ENCODE measurements at regions not wholly inside any gene's neighbourhood (a gene's known extent, or its start where the extent isn't known, plus 50 kb on each side); places are given as distances from the start of the nearest gene placed in this dataset.
"Not testable (repeated sequence)": the region's sequence is repeated elsewhere in the genome, so short reads cannot be mapped to it uniquely, and the experiment has no call there.

DNA sequence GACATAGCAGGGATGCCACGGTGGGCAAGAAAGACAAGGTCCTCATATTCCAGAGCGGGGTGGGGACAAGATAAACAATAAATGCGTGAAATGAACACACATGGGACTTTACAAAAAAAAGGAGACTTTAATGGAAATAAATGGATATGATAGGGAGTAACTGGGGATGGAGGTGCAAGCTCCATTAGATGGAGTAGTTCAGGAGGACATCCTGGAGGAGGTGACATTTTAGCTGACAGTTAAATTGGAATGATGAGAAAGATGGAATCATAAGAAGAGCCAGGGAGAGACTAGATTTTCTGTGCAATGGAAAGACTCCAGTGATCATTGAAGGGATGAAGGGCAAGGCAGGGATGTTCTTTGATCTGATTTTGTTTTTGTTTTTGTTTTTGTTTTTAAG is 83.6 kb upstream of the MYL10 start:
- no peak for DNase-seq

DNA sequence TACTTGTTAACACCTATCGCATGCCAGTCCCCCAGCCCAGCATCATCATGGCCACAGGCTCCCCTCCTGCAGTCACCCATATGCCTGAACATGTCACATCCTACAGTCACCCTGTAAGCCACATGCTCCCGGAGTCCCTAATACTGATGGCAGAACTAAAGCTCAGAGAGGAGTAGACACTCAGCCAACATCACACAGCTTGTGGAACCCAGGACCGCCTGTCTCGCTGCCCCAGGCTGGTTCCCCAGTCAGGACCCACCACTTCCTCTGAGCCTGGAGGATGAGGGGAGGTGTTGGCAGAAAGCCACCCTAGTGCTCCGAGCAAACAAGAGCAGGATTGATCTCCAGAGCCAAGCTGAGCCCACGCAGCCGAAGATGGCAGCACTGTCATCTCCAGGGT is 85.0 kb upstream of the MYL10 start:
- DNase-seq, result no peak

DNA sequence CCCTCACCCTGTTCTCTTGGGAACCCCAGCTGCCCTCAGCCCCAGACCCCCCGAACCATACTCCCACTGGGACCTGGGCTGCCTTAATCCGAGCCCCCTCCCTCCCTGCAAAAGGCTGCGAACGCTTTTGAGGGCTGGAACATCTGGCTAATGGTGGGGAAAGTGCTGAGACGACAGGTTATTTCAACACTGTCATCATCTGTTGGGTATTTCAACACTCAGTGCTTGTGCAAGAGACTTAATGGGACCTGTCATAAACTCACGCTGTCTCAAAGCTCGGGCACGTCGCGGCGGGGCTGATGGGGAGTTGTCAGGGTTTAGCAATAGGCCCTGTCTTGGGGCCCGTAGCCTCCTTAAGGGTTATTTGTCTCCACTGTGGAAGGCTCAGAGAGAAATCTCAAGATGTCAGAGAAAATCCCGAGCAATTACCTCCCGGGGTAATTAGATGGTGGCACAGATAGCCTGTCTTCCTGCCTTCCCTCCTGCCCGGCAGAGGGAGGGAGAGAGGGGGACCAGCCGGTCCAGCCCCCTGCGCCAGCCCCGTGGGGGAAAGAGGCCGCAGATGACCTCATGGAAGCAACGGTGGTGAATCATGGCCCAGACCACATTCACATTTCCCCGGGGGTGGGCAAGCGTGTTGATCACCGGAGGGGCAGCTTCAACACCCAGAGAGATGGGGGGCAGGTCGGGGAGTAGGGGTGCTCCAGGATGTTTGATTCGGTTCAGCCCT is 88.7 kb upstream of the MYL10 start:
- no peak for DNase-seq

DNA sequence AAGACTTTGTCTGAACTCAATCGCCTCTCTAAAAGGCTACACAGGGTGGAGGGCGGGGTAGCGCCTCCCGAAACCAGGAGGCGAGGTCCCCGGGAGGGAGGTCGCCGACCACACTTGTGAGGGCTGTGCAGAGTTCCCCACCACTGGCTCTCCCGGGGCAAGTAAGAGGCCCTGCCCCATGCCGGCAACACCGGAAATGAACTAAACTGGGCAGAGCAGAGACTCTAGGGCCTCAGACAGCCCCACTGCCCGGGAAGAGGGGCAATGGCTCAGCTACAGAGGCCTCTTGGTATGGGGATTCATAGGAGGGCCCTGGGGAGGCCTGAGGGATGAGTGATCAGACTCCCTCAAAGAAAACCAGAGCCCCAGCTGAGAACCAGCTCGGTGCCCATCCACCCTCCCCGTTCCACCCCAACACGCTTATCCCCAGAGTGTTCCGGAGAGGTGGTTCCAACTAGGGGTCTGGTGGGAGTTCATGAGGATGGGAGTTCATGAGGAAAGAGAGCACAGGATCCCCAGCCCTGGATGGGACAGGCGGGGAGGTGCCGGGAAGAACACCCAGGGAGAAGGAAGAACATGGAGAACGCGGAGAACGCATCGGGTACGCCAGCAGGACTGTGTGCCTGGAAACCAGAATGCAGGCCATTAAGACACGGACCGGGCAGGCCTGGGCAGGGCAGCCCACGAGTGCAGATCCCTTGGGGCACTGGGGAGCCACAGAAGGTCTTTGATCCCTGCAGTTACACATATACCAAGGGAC is 89.4 kb upstream of the MYL10 start:
- DNase-seq, result no peak

DNA sequence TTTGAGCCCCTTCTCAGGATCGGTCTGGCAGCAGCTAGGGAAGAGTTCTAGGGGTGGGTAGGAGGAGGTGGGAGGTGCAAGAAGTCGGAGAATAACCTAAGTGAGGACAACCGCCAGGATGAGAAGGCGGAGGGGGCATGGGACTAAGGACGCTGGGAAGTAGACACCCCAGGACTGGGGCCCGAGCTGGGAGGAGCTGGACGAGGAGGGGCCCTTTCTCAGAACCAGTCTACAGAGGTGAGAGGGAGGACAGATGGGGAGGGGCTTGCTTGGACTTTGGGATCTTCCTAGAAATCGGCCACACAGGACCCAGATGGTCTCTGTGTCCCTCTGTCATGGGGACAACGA is 90.0 kb upstream of the MYL10 start:
- no peak for DNase-seq

DNA sequence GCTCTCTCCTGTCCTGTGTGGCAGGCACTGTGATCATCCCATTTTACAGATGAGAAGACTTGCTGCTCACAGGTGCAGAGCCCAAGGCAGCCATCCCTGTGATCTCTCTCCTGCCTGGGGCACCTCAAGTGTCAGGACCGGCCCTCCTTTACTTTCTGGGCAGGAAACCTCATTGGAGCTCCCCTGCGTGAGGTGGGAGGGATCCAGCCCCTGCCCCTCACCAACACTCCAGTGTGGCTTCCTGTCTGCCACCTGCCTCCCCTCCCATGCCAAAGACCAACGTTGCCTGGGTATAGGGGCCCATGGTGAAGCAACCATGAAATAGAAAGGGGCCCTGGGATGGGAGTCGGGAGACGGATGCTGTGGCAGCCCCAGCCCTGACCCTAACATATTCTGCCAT is 91.2 kb upstream of the MYL10 start:
- DNase-seq, result no peak

DNA sequence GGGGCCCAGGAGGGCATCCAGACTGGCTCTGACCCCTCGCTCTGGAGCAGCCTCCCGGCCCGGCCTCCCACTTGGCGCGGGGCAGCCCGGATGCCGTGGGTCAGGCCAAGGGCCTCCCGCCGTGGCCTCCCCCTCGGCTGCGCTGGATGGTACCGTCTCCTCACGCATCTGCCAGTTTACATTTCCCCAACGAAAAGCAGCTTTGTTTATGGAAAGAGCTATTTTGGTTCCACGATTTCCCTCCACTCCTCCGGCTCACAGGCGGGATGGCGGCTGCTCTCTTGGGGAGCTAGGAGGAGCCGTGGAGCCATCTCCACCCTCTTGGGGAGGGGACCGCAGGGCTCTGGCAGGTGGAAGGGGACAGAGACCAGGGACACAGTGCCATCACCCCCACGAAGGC is 93.2 kb upstream of the MYL10 start:
- DNase-seq, result no peak

DNA sequence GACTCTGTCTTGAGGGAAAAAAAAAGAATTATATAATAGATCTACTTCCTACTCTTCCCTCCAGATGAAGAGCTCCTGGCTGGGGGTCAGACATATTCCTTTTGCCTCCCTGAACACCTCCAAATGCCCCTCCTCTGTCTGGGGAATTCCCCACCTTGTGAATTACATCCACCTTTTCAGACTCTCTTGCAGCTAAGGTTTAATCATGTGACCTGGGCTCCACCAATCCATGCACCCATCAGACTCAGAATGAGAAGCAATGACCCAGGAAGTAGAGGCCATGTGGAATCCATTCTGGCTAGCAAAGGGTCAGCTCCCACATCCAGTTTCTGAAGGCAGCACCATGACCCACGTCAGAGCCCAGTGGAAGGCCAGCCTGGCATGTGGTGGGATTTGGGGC is 93.6 kb upstream of the CUX1 start:
- DNase-seq, result no peak

DNA sequence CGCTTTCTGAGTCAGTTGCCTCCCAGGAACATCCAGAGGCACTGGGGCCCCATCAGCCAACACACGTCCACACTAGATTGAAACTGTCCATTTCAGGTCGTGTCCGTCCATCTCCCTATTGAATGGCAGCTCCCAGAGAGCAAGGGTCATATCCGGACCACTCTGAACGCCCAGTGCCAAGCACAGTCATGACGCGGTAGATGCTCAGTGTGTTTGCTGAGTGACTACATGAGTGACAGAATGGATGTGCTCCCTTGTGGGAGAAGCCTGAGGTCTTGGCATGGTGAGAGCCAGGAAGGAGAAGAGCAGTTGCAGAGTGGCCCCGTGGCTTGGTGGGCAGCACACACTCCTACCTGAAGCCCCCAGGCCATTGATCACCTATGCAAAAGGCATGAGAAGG is 92.5 kb upstream of the CUX1 start:
- no peak for DNase-seq

DNA sequence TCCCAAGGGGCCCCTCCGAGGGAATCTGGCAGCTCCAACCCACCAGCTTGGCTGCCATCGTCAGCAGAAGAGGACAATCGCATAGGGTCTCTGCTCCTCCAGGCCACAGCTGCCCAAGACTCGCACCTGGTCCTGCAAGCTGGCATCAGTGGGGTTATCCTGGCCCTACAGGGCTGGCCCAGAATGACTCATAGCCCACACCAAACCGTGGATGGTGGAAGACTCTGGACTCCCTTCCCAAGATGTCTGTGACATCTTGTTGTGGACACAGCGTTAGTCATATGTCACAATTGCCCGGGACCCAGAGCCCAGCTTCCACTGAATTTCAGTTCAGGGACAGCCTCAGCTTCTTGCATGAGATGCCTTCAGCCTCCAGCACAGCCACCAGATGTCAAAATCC is 91.5 kb upstream of the CUX1 start:
- DNase-seq, result no peak

DNA sequence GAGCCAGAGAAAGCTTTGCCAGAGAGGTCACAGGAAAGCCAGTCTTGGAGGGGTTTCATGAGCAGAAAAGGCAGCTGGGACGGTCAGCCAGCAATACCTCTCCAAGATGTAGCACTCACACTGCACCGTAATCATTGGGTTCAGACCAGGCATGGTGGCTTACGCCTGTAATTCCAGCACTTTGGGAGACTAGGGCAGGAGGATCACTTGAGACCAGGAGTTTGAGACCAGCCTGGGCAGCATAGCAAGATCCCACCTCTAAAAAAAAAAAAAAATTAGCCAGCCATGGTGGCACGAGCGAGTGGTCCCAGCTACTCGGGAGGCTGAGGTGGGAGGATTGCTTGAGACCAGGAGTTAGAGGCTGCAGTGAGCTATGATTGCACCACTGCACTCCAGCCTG is 90.2 kb upstream of the CUX1 start:
- DNase-seq, result no peak

DNA sequence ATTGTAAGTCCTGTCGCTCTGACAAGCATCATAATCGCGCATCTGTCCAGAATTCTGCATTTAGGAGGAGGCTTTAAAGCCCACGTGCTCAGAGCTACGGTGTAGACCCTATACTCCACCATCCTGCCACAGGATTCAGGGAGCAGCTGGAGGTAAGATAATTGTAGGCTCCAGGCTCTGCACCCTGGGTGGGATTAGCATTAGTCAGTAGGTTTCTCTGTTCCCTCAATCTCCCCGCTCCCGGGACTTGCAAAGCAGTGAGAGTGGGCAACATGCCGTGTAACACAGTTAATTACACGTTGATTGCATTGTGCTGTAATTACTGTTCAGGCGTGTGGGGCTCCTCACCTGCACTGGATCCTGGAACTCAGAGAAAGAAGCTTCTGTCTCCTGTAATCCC is 89.3 kb upstream of the CUX1 start:
- no peak for DNase-seq

DNA sequence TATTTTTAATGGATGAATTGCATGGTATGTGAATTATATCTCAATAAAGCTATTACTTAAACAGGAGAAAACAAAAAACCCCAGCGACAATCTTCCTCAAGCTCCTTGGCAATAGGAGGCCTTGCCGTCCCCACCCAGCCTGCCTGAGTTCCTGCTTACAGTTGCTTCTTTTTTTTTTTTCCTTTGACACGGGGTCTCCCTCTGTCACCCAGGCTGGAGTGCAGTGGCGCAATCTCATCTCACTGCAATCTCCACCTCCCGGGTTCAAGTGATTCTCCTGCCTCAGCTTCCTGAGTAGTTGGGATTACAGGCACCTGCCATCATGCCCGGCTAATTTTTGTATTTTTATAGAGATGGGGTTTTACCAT is 88.6 kb upstream of the CUX1 start:
- DNase-seq, result not testable (repeated sequence)

DNA sequence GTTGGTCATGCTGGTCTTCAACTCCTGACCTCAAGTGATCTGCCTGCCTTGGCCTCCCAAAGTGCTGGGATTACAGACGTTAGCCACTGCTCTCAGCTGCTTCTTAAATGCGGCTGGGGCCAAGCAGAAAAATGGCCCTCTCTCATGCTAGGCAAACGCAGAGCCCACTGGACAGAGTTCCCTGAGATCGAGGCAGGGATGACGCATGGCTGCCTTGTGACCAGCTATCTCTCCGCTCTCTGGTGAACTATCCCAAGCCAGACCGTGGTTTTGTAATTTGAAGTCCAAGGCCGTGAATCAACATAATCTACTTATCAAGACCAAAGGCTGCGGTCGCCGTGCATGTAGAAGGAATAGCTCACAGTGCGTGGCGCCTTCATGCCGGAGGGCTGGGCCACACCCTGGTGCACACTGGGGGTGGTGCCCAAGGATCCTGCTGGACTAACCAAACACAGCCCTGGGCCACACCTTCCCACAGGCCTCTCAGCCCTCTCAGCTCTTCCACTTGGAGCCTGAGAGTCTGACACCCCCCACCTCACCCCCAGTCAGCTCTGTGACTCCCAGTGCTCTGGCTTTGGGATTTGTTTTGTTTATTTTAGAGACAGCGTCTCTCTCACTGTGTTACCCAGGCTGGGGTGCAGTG is 88.1 kb upstream of the CUX1 start:
- DNase-seq, result no peak

DNA sequence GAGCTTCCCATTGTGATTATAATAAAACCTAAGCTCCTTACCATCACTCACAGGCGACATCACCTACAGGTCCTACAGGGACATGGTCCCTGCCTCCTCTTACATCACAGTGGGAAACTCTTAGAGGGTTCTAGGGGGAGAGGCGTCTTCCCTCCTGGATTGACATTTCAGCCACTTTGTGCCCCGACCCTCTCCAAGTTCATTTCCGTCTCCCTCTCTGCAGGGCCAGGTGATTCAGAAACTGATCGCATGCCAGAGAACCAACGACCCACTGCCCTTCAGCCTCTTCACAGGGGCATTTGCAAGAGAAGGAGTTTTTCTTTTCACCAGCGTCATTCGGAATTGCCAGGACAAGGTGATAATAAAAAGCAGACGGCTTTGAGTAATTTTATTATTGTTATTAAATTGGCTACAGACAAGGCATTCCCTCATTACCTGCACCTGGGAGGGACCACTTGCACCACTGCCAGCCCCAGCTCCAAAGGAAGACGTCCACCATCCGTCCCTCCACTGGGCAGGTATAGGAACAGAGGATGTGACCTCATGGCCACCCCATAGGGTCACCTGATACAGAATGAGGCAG is 85.8 kb upstream of the CUX1 start:
- DNase-seq, result no peak

DNA sequence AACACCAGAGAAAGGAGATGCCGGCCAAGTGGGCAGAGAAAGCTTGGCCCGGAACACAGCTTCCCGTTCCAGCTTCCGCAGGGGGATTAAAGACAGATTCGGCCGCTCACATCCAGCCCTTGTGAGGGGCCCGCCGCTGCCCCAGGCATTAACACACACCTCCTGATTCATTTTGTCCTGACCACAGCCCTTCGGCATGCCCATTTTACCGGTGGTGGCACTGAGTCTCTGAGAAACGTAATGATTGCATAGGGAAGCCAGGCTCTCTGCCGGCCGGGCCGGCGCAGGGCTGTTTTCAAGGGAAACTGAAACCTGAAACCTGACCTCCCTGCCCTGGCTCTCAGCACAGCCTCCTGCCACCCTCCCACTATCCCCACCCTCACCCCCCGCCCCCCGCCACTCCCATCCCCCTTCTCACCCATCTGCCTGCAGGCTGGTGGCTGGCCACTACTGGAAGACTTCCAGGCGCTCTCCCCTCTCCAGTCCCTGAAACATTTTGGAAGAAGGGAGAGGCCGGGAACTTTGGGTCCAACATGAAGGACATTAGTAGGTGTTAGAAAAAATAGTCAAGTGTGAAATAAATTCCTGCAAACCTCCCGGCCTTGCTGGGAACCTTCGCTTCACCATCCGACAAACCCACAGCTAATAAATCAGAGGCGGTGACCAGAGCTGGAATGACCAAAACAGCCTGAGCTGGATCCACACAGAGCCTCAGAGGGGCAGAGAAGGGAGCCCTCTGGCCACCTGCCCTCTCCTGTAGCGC is 83.5 kb upstream of the CUX1 start:
- no peak for DNase-seq

DNA sequence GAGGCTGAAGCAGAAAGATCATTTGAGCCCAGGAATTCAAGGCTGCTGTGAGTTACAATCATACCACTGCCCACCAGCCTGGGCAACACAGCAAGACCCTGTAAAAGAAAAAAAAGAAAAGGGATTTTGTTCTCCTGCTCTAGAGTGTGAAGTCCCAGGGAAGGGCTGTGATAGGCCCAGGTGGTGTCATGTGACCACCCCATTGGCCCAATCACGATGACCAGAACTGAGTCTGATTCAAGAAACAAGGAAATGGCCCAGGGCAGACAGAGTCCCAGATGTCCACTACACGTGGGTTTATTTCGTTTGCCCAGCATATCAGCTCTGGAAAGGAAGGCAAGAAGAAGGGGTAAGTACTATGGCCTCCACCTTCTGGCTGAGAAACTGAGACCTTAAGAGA is 81.3 kb upstream of the CUX1 start:
- DNase-seq, result no peak

DNA sequence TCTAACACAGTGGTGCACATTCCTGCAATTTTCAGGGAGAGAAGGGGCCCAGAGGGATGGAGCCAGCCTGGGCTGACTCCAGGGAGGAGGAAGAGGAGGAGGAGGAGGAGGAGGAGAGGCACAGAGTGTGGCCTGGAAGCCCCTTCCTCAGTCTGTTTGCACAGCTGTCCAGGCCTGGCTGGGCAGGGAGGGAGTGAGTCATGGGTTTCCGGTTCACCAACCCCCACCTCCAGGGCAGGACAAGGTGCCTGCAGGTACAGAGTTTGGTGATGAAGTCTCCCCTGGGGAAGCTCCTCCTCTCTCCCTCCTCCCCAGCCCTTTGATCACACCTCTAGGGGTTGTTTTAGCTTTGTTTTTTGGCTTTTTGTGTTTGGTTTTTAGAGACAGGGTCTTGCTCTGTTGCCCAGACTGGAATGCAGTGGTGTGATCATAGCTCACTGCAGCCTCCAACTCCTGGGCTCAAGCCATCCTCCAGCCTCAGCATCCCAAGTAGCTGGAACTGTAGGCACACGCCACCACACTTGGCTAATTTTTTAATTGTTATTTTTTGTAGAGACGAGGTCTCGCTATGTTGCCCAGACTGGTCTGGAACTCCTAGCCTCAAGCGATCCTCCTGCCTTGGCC is 77.5 kb upstream of the CUX1 start:
- no peak for DNase-seq

DNA sequence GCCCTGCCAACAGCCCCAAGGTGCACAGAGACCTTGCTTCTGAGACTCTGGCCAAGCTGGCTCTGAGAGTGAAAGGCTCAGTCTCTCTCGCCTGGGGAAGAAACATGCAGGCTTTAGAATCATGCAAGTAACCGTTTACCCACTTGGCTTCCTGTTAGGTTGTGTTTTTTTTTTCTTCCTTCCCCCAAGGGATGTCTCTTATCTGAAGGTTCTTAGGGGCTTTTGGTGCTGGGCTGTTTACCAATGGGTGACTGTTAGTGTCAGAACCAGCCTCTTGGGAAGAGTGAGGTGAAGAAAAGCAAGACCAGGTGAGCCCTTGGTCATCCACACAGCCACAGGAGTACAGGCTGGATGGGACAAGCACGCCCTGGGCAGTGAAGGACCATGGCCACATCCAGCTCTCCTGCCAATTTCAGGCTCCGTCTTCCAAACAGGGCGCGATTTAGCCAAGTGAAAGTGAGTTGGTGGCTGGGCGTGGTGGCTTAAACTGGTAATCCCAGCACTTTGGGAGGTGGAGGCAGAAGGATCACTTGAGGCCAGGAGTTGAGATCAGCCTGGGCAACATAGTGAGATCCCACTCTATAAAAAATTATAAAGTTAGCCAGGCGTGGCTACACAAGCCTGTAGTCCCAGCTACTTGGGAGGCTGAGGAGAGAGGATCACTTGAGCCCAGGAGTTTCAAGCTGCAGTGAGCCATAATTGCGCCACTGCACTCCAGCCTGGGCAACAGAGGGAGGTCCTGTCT is 76.3 kb upstream of the CUX1 start:
- DNase-seq, result no peak

DNA sequence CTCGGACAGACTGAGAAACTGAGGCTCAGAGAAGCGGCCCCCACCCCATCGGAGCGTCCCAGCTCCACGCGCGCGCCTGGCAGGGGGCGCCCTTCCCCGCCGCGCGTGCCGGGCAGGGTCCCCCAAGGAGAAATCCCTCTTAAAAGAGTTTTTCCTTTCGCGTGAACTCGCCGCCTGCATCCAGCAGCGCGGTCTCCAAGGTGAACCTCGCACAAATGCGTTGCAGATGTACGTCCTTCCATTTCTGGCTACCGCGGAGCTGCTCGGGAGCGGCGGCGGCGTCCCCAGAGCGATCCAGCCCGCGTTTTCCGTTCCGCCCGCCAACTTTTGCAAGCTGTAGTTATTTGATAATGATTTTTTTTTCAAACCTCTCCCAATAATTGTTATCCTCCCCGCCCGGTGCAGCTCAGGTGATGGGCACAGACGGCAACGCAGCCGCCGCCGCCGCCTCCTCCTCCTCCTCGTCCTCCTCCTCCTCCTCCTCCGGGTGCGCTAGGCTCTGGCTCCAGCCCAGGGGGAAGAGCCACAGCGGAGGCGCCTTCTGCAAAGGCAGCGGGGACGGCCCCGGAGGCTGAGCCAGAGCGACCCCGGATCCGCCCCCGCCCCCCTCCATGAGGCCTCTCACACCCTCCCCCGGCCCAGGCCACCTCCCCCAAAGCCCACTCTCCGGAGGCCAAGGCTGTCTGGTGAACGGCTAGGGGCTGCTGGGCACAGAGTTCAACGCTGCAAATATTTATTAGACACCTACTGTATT is 74.0 kb upstream of the CUX1 start:
- peak; percentile 66 for DNase-seq

DNA sequence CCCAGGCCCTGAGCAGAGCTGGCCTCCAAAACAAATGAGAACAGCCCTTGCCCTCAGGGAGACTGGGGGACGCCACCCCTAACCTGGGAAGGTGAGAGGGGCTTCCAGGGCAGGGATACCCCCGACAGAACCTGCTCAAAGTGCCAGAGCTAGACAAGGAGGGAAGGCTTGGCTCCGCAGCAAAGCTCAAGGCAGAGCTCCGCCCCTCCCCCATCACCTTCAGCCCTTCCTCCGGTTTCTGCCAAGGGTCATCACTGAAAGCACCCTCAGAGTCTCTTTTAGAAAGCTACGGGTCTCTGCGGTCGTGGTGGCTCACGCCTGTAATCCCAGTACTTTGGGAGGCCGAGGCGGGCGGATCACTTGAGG is 73.4 kb upstream of the CUX1 start:
- no peak for DNase-seq
